Right lobe of liver (tissue), 4 donors: ENCODE measurements at regions not wholly inside any gene's neighbourhood (a gene's known extent, or its start where the extent isn't known, plus 50 kb on each side); places are given as distances from the start of the nearest gene placed in this dataset.

Source experiments
- POLR2A ChIP-seq: fragments of 450-650 bp; IDR thresholded peaks from one replicate; pipeline ENCODE4 v1.6.1; 2017; ENCODE audit warnings: antibody characterized with exemption, mild to moderate bottlenecking
- TF ChIP-seq, protein P1 (sequence below), 4 donors: fragments of 200-600 bp in 3 of 4; fragments of 450-650 bp in 1 of 4; IDR thresholded peaks; one replicate each; pipeline versions ENCODE4 v1.5.1 to v1.8.0; 2016 to 2022; ENCODE audit warnings: antibody characterized with exemption in 4 of 4, mild to moderate bottlenecking in 2 of 4
- donor health status: DM: no; HTN: no; CAD: no.
- donor health status: DM: no; HTN: no; CAD: no.
- donor health status: DM: no; HTN: yes; CAD: no.

DNA sequence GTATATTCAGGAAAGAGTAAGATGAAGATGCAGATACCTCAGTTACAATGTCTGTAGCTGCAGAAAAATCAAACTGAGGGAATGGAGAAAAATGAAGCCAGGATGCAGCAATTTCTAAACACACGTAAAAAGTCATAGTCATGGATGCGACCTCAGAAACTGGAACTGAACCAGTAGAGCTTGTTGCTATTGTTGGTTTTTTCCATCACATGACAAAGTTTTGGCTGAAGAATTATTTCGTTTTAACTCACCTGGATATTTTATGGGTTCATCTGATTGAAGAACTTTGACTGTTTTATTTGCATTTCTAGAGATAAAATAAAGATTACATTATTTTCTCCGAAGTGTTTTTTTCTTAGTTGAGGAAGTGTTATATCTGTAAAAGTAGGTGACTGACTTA is 591.2 kb downstream of the ZBBX start:
- TF ChIP-seq, protein P1, sequence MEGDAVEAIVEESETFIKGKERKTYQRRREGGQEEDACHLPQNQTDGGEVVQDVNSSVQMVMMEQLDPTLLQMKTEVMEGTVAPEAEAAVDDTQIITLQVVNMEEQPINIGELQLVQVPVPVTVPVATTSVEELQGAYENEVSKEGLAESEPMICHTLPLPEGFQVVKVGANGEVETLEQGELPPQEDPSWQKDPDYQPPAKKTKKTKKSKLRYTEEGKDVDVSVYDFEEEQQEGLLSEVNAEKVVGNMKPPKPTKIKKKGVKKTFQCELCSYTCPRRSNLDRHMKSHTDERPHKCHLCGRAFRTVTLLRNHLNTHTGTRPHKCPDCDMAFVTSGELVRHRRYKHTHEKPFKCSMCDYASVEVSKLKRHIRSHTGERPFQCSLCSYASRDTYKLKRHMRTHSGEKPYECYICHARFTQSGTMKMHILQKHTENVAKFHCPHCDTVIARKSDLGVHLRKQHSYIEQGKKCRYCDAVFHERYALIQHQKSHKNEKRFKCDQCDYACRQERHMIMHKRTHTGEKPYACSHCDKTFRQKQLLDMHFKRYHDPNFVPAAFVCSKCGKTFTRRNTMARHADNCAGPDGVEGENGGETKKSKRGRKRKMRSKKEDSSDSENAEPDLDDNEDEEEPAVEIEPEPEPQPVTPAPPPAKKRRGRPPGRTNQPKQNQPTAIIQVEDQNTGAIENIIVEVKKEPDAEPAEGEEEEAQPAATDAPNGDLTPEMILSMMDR (IDR thresholded peaks at IDR 0.05) = no peak
- TF ChIP-seq POLR2A = no peak
